ENCODE measurements at regions not wholly inside any gene's neighbourhood (a gene's known extent, or its start where the extent isn't known, plus 50 kb on each side); places are given as distances from the start of the nearest gene placed in this dataset.

- Histone ChIP-seq H3K4me1 (ENCODE audit: control insufficient read depth in 2 of 2, insufficient read depth in 2 of 2, low read length in 2 of 2) (no peaks in the 10 kb centered on the region), H3K9ac (ENCODE audit: low read length) (no peak overlapping the region), H3K36me3 (replicated peaks in 1 of 2; ENCODE audit: control extremely low read depth in 1 of 2, control insufficient read depth in 1 of 2, extremely low read depth in 1 of 2, insufficient read depth in 2 of 2, low read length in 1 of 2) (no peaks in the 10 kb centered on the region), H3K27me3 (replicated peaks in 1 of 4; ENCODE audit: control extremely low read depth in 1 of 4, control insufficient read depth in 3 of 4, insufficient read depth in 4 of 4, low read length in 3 of 4) (no peaks in the 10 kb centered on the region), H2AFZ (ENCODE audit: insufficient read depth, low read depth, low read length, poor library complexity, severe bottlenecking) (no peak overlapping the region), H3K4me3 (ENCODE audit: control extremely low read depth in 1 of 5, extremely low read depth in 1 of 5, insufficient read depth in 1 of 5, low read depth in 2 of 5, low read length in 4 of 5) (no peak overlapping the region), H3K9me3 (ENCODE audit: control extremely low read depth in 1 of 3, control insufficient read depth in 2 of 3, insufficient read depth in 1 of 3, low read length in 2 of 3) (peaks cover 0 to 6% (median 0%) of the 10 kb centered on the region in 3 donors), H4K20me1 (ENCODE audit: control insufficient read depth, insufficient read depth, low read length, poor library complexity, severe bottlenecking) (no peaks in the 10 kb centered on the region), H3K79me2 (ENCODE audit: control insufficient read depth, insufficient read depth, low read length) (no peaks in the 10 kb centered on the region), H3K27ac (ENCODE audit: low read length in 2 of 2) (no peak overlapping the region), H3K4me2 (replicated peaks; ENCODE audit: low read depth, low read length, poor library complexity, severe bottlenecking) (no peak overlapping the region)
- POLR2A ChIA-PET: no interaction called here
- Mint-ChIP-seq H3K27me3 (no peaks in the 10 kb centered on the region), H3K9me3 (ENCODE audit: insufficient read depth) (peaks cover 3% of the 10 kb centered on the region), H3K4me3 (no peak overlapping the region), H3K27ac (no peak overlapping the region), H3K4me1 (no peaks in the 10 kb centered on the region)
- ATAC-seq (ENCODE audit: low read depth): no peak
- WGBS (ENCODE audit: insufficient coverage): 80% methylated on average over 1 of the region's 4 CpGs
- intact Hi-C loops (cut with micrococcal nuclease): no loop called here
- CTCF ChIA-PET: no interaction called here
- DNase-seq: no peak
- no peak for TF ChIP-seq CTCF (IDR thresholded peaks at IDR 0.05)
- TF ChIP-seq EZH2 (IDR thresholded peaks at IDR 0.05; ENCODE audit: borderline replicate concordance, insufficient read depth, low read depth, low read length, poor library complexity, severe bottlenecking): no peak
These were observed 977.5 kb upstream of the SPRY2 start for GRCh38 chr13:81318231-81319019.

- no peaks in the 10 kb centered on the region for H3K27me3 ChIP-seq (replicated peaks in 1 of 4; ENCODE audit: control extremely low read depth in 1 of 4, control insufficient read depth in 3 of 4, insufficient read depth in 4 of 4, low read length in 3 of 4)
- H3K9me3 Mint-ChIP-seq (ENCODE audit: insufficient read depth): peaks cover 4% of the 10 kb centered on the region
- ATAC-seq (ENCODE audit: low read depth) (no peak), DNase-seq (no peak)
- H3K9me3 ChIP-seq (ENCODE audit: control extremely low read depth in 1 of 3, control insufficient read depth in 2 of 3, insufficient read depth in 1 of 3, low read length in 2 of 3): peaks cover 0 to 6% (median 0%) of the 10 kb centered on the region in 3 donors
- ChIA-PET POLR2A (no interaction called here), CTCF (no interaction called here)
- H3K4me3 ChIP-seq (ENCODE audit: control extremely low read depth in 1 of 5, extremely low read depth in 1 of 5, insufficient read depth in 1 of 5, low read depth in 2 of 5, low read length in 4 of 5): no peak overlapping the region
- H3K27ac ChIP-seq (ENCODE audit: low read length in 2 of 2): no peak overlapping the region
- H3K4me2 ChIP-seq (replicated peaks; ENCODE audit: low read depth, low read length, poor library complexity, severe bottlenecking): no peak overlapping the region
- H3K27ac Mint-ChIP-seq: no peak overlapping the region
- 80% methylated on average over 1 of the region's 3 CpGs for WGBS (ENCODE audit: insufficient coverage)
- no peak overlapping the region for H3K9ac ChIP-seq (ENCODE audit: low read length)
- intact Hi-C loops (cut with micrococcal nuclease): no loop called here
- H3K4me3 Mint-ChIP-seq: no peak overlapping the region
- TF ChIP-seq EZH2 (IDR thresholded peaks at IDR 0.05; ENCODE audit: borderline replicate concordance, insufficient read depth, low read depth, low read length, poor library complexity, severe bottlenecking): no peak
- TF ChIP-seq CTCF (IDR thresholded peaks at IDR 0.05): no peak
- H2AFZ ChIP-seq (ENCODE audit: insufficient read depth, low read depth, low read length, poor library complexity, severe bottlenecking): no peak overlapping the region
- H3K79me2 ChIP-seq (ENCODE audit: control insufficient read depth, insufficient read depth, low read length): no peaks in the 10 kb centered on the region
- no peaks in the 10 kb centered on the region for H3K4me1 Mint-ChIP-seq
- no peaks in the 10 kb centered on the region for H3K4me1 ChIP-seq (ENCODE audit: control insufficient read depth in 2 of 2, insufficient read depth in 2 of 2, low read length in 2 of 2)
- H4K20me1 ChIP-seq (ENCODE audit: control insufficient read depth, insufficient read depth, low read length, poor library complexity, severe bottlenecking): no peaks in the 10 kb centered on the region
- no peaks in the 10 kb centered on the region for H3K27me3 Mint-ChIP-seq
- H3K36me3 ChIP-seq (replicated peaks in 1 of 2; ENCODE audit: control extremely low read depth in 1 of 2, control insufficient read depth in 1 of 2, extremely low read depth in 1 of 2, insufficient read depth in 2 of 2, low read length in 1 of 2): no peaks in the 10 kb centered on the region
These were observed 973.5 kb upstream of the SPRY2 start for GRCh38 chr13:81314461-81314860.
